ENCODE measurements at regions not wholly inside any gene's neighbourhood (a gene's known extent, or its start where the extent isn't known, plus 50 kb on each side); places are given as distances from the start of the nearest gene placed in this dataset.

- no peak for TF ChIP-seq POLR2A (IDR thresholded peaks at IDR 0.05; ENCODE audit: low read depth)
- TF ChIP-seq CTCF (IDR thresholded peaks at IDR 0.05): no peak
- TF ChIP-seq POLR2AphosphoS5 (IDR thresholded peaks at IDR 0.05): no peak
- TF ChIP-seq EP300 (IDR thresholded peaks at IDR 0.05): no peak
- intact Hi-C loops (cut with DNase I): no loop called here
- Histone ChIP-seq H3K36me3 (no peaks in the 10 kb centered on the region), H3K27me3 (no peaks in the 10 kb centered on the region), H3K9me3 (no peaks in the 10 kb centered on the region), H3K4me1 (no peaks in the 10 kb centered on the region), H3K4me3 (no peak overlapping the region), H3K27ac (replicated peaks in 1 of 4) (no peak overlapping the region)
- 84% methylated on average over 5 of the region's 5 CpGs for WGBS
- DNase-seq (ENCODE audit: extremely low spot score): no peak
Measured at GRCh38 chr15:26442680-26443079, 330.2 kb downstream of the GABRB3 start.

- Histone ChIP-seq H3K36me3 (no peaks in the 10 kb centered on the region), H3K27ac (replicated peaks in 1 of 4) (no peak overlapping the region), H3K27me3 (no peaks in the 10 kb centered on the region), H3K4me1 (no peaks in the 10 kb centered on the region), H3K4me3 (no peak overlapping the region), H3K9me3 (no peaks in the 10 kb centered on the region)
- WGBS: 62% methylated on average over 3 of the region's 3 CpGs
- TF ChIP-seq EP300 (IDR thresholded peaks at IDR 0.05) (no peak), CTCF (IDR thresholded peaks at IDR 0.05) (no peak), POLR2AphosphoS5 (IDR thresholded peaks at IDR 0.05) (no peak), POLR2A (IDR thresholded peaks at IDR 0.05; ENCODE audit: low read depth) (no peak)
- intact Hi-C loops (cut with DNase I): no loop called here
- DNase-seq (ENCODE audit: extremely low spot score): no peak
Measured at GRCh38 chr15:26439681-26440080, 333.2 kb downstream of the GABRB3 start.

- intact Hi-C loops (cut with DNase I): no loop called here
- Histone ChIP-seq H3K27me3 (no peaks in the 10 kb centered on the region), H3K27ac (replicated peaks in 1 of 4) (no peak overlapping the region), H3K4me3 (no peak overlapping the region), H3K9me3 (no peaks in the 10 kb centered on the region), H3K4me1 (no peaks in the 10 kb centered on the region), H3K36me3 (no peaks in the 10 kb centered on the region)
- DNase-seq (ENCODE audit: extremely low spot score): no peak
- no peak for TF ChIP-seq CTCF (IDR thresholded peaks at IDR 0.05)
- TF ChIP-seq POLR2AphosphoS5 (IDR thresholded peaks at IDR 0.05): no peak
- TF ChIP-seq POLR2A (IDR thresholded peaks at IDR 0.05; ENCODE audit: low read depth): no peak
- no peak for TF ChIP-seq EP300 (IDR thresholded peaks at IDR 0.05)
- WGBS: 84% methylated on average over 6 of the region's 6 CpGs
Measured at GRCh38 chr15:26438718-26439117, 334.1 kb downstream of the GABRB3 start.

GRCh38 chr15:26438316-26438715 is 334.6 kb downstream of the GABRB3 start:
- Histone ChIP-seq H3K27me3 (no peaks in the 10 kb centered on the region), H3K9me3 (no peaks in the 10 kb centered on the region), H3K4me3 (no peak overlapping the region), H3K36me3 (no peaks in the 10 kb centered on the region), H3K27ac (replicated peaks in 1 of 4) (no peak overlapping the region), H3K4me1 (no peaks in the 10 kb centered on the region)
- DNase-seq (ENCODE audit: extremely low spot score): no peak
- WGBS: 60% methylated on average over 4 of the region's 4 CpGs
- intact Hi-C loops (cut with DNase I): no loop called here
- no peak for TF ChIP-seq CTCF (IDR thresholded peaks at IDR 0.05)
- no peak for TF ChIP-seq POLR2A (IDR thresholded peaks at IDR 0.05; ENCODE audit: low read depth)
- TF ChIP-seq EP300 (IDR thresholded peaks at IDR 0.05): no peak
- no peak for TF ChIP-seq POLR2AphosphoS5 (IDR thresholded peaks at IDR 0.05)

GRCh38 chr15:26433818-26434217 is 339.0 kb downstream of the GABRB3 start:
- Histone ChIP-seq H3K4me3 (no peak overlapping the region), H3K27me3 (no peaks in the 10 kb centered on the region), H3K4me1 (no peaks in the 10 kb centered on the region), H3K36me3 (no peaks in the 10 kb centered on the region), H3K9me3 (no peaks in the 10 kb centered on the region), H3K27ac (replicated peaks in 1 of 4) (no peak overlapping the region)
- TF ChIP-seq EP300 (IDR thresholded peaks at IDR 0.05): no peak
- no peak for TF ChIP-seq CTCF (IDR thresholded peaks at IDR 0.05)
- TF ChIP-seq POLR2AphosphoS5 (IDR thresholded peaks at IDR 0.05): no peak
- TF ChIP-seq POLR2A (IDR thresholded peaks at IDR 0.05; ENCODE audit: low read depth): no peak
- 56% methylated on average over 5 of the region's 5 CpGs for WGBS
- DNase-seq (ENCODE audit: extremely low spot score): no peak
- intact Hi-C loops (cut with DNase I): no loop called here
